Activated naive CD4-positive, alpha-beta T cell treated with anti-CD3 and anti-CD28 coated beads, Interleukin-2, amount 10 ng/mL, durations not matched to agents 7 days and 5 days (primary cell): ENCODE measurements at regions not wholly inside any gene's neighbourhood (a gene's known extent, or its start where the extent isn't known, plus 50 kb on each side); places are given as distances from the start of the nearest gene placed in this dataset.

ENCODE experiments used
- CTCF ChIA-PET: fragments of 350-600 bp; sonication (Branson Sonifier 250); formaldehyde crosslinking; loops from one replicate; lab custom pipeline; 2021; ENCODE audit warnings: antibody characterized with exemption; lab: Charles Lee
- DNase-seq: peaks from one replicate; pipeline ENCODE4 v3.0.0-alpha.2; 2020
- H3K27ac Mint-ChIP-seq: one replicate; pipeline ENCODE4 v1.8.0; 2021; ENCODE audit warnings: mild to moderate bottlenecking, moderate library complexity, mixed read lengths
- H3K27me3 Mint-ChIP-seq: one replicate; pipeline ENCODE4 v1.8.0; 2021; ENCODE audit warnings: mild to moderate bottlenecking, mixed read lengths
- H3K36me3 Mint-ChIP-seq: one replicate; pipeline ENCODE4 v1.8.0; 2021; ENCODE audit warnings: mixed read lengths
- H3K4me1 Mint-ChIP-seq: one replicate; pipeline ENCODE4 v1.8.0; 2021; ENCODE audit warnings: mixed read lengths
- H3K4me3 Mint-ChIP-seq: one replicate; pipeline ENCODE4 v1.8.0; 2021; ENCODE audit warnings: mild to moderate bottlenecking, moderate library complexity, mixed read lengths
- H3K9me3 Mint-ChIP-seq: one replicate; pipeline ENCODE4 v1.8.0; 2021; ENCODE audit warnings: mixed read lengths

GRCh38 chr2:60249879-60250278, 303.6 kb downstream of the BCL11A start:
- Mint-ChIP-seq H3K27me3 (peaks cover 3% of the 10 kb centered on the region), H3K36me3 (no peaks in the 10 kb centered on the region), H3K4me1 (no peaks in the 10 kb centered on the region), H3K9me3 (no peaks in the 10 kb centered on the region), H3K27ac (no peak overlapping the region), H3K4me3 (no peak overlapping the region)
- DNase-seq = no peak
- CTCF ChIA-PET = no interaction called here

- no peak for DNase-seq
- Mint-ChIP-seq H3K4me3 (no peak overlapping the region), H3K36me3 (no peaks in the 10 kb centered on the region), H3K9me3 (no peaks in the 10 kb centered on the region), H3K4me1 (no peaks in the 10 kb centered on the region), H3K27ac (no peak overlapping the region), H3K27me3 (peaks cover 6% of the 10 kb centered on the region)
- CTCF ChIA-PET = no interaction called here
These were observed 306.0 kb downstream of the BCL11A start for GRCh38 chr2:60247471-60247870.

GRCh38 chr2:60246583-60246982, 306.9 kb downstream of the BCL11A start:
- Mint-ChIP-seq H3K9me3 (no peaks in the 10 kb centered on the region), H3K36me3 (no peaks in the 10 kb centered on the region), H3K4me1 (no peaks in the 10 kb centered on the region), H3K4me3 (no peak overlapping the region), H3K27ac (no peak overlapping the region), H3K27me3 (peaks cover 6% of the 10 kb centered on the region)
- CTCF ChIA-PET = no interaction called here
- DNase-seq = no peak

GRCh38 chr2:60234274-60234986, 319.0 kb downstream of the BCL11A start:
- Mint-ChIP-seq H3K4me3 (no peak overlapping the region), H3K27ac (no peak overlapping the region), H3K4me1 (no peaks in the 10 kb centered on the region), H3K36me3 (no peaks in the 10 kb centered on the region), H3K27me3 (no peaks in the 10 kb centered on the region), H3K9me3 (peaks cover 13% of the 10 kb centered on the region)
- CTCF ChIA-PET = no interaction called here
- DNase-seq = no peak

GRCh38 chr2:60230596-60230995, 322.9 kb downstream of the BCL11A start:
- Mint-ChIP-seq H3K27me3 (no peaks in the 10 kb centered on the region), H3K27ac (no peak overlapping the region), H3K4me3 (no peak overlapping the region), H3K9me3 (peaks cover 13% of the 10 kb centered on the region), H3K4me1 (no peaks in the 10 kb centered on the region), H3K36me3 (no peaks in the 10 kb centered on the region)
- CTCF ChIA-PET = no interaction called here
- DNase-seq = no peak

- Mint-ChIP-seq H3K27ac (no peak overlapping the region), H3K9me3 (peaks cover 13% of the 10 kb centered on the region), H3K36me3 (no peaks in the 10 kb centered on the region), H3K4me1 (no peaks in the 10 kb centered on the region), H3K27me3 (no peaks in the 10 kb centered on the region), H3K4me3 (no peak overlapping the region)
- DNase-seq = no peak
- CTCF ChIA-PET = no interaction called here
These were observed 323.4 kb downstream of the BCL11A start for GRCh38 chr2:60230037-60230436.

- no peak for DNase-seq
- Mint-ChIP-seq H3K9me3 (peaks cover 2% of the 10 kb centered on the region), H3K4me3 (no peak overlapping the region), H3K36me3 (no peaks in the 10 kb centered on the region), H3K27me3 (no peaks in the 10 kb centered on the region), H3K27ac (no peak overlapping the region), H3K4me1 (no peaks in the 10 kb centered on the region)
- CTCF ChIA-PET = no interaction called here
These were observed 326.5 kb downstream of the BCL11A start for GRCh38 chr2:60226943-60227342.

GRCh38 chr2:60226191-60226590, 327.3 kb downstream of the BCL11A start:
- CTCF ChIA-PET = no interaction called here
- Mint-ChIP-seq H3K9me3 (no peaks in the 10 kb centered on the region), H3K27ac (no peak overlapping the region), H3K27me3 (no peaks in the 10 kb centered on the region), H3K36me3 (no peaks in the 10 kb centered on the region), H3K4me3 (no peak overlapping the region), H3K4me1 (no peaks in the 10 kb centered on the region)
- no peak for DNase-seq

GRCh38 chr2:60223859-60224258, 329.6 kb downstream of the BCL11A start:
- DNase-seq = no peak
- CTCF ChIA-PET = no interaction called here

GRCh38 chr2:60221098-60221497, 332.4 kb downstream of the BCL11A start:
- no peaks in the 10 kb centered on the region for H3K9me3 Mint-ChIP-seq
- H3K36me3 Mint-ChIP-seq = no peaks in the 10 kb centered on the region
- H3K4me3 Mint-ChIP-seq = no peak overlapping the region
- CTCF ChIA-PET = no interaction called here
- no peaks in the 10 kb centered on the region for H3K27me3 Mint-ChIP-seq
- no peaks in the 10 kb centered on the region for H3K4me1 Mint-ChIP-seq
- no peak for DNase-seq
- no peak overlapping the region for H3K27ac Mint-ChIP-seq

More at GRCh38 chr2:60223859-60224258, 329.6 kb downstream of the BCL11A start:
- Mint-ChIP-seq H3K27me3 (no peaks in the 10 kb centered on the region), H3K9me3 (no peaks in the 10 kb centered on the region), H3K27ac (no peak overlapping the region), H3K4me3 (no peak overlapping the region), H3K4me1 (no peaks in the 10 kb centered on the region), H3K36me3 (no peaks in the 10 kb centered on the region)

GRCh38 chr2:60219536-60219935, 333.9 kb downstream of the BCL11A start:
- Mint-ChIP-seq H3K9me3 (no peaks in the 10 kb centered on the region), H3K4me1 (no peaks in the 10 kb centered on the region), H3K27me3 (no peaks in the 10 kb centered on the region), H3K36me3 (no peaks in the 10 kb centered on the region), H3K4me3 (no peak overlapping the region), H3K27ac (no peak overlapping the region)
- no peak for DNase-seq
- CTCF ChIA-PET = interaction anchor here (0.7 kb wide), 1 partner anchor 363 kb away, joined by 3 read pairs; no protein-coding TSS in a partner anchor

- Mint-ChIP-seq H3K36me3 (no peaks in the 10 kb centered on the region), H3K27ac (no peak overlapping the region), H3K9me3 (no peaks in the 10 kb centered on the region), H3K4me3 (no peak overlapping the region), H3K27me3 (no peaks in the 10 kb centered on the region), H3K4me1 (no peaks in the 10 kb centered on the region)
- CTCF ChIA-PET = interaction anchor here (0.6 kb wide), 1 partner anchor 66 kb away, joined by 3 read pairs; no protein-coding TSS in a partner anchor
- no peak for DNase-seq
These were observed 336.9 kb downstream of the BCL11A start for GRCh38 chr2:60216452-60216995.

GRCh38 chr2:60215386-60215901, 338.0 kb downstream of the BCL11A start:
- CTCF ChIA-PET = no interaction called here
- H3K9me3 Mint-ChIP-seq = no peaks in the 10 kb centered on the region
- no peaks in the 10 kb centered on the region for H3K4me1 Mint-ChIP-seq
- DNase-seq = no peak
- no peak overlapping the region for H3K4me3 Mint-ChIP-seq
- no peaks in the 10 kb centered on the region for H3K36me3 Mint-ChIP-seq
- H3K27me3 Mint-ChIP-seq = no peaks in the 10 kb centered on the region
- no peak overlapping the region for H3K27ac Mint-ChIP-seq

GRCh38 chr2:60214626-60214875, 338.9 kb downstream of the BCL11A start:
- Mint-ChIP-seq H3K36me3 (no peaks in the 10 kb centered on the region), H3K27me3 (no peaks in the 10 kb centered on the region), H3K4me1 (no peaks in the 10 kb centered on the region), H3K27ac (no peak overlapping the region), H3K9me3 (no peaks in the 10 kb centered on the region), H3K4me3 (no peak overlapping the region)
- no peak for DNase-seq
- CTCF ChIA-PET = no interaction called here

- Mint-ChIP-seq H3K27me3 (no peaks in the 10 kb centered on the region), H3K4me3 (no peak overlapping the region), H3K4me1 (no peaks in the 10 kb centered on the region), H3K36me3 (no peaks in the 10 kb centered on the region), H3K9me3 (no peaks in the 10 kb centered on the region), H3K27ac (no peak overlapping the region)
- CTCF ChIA-PET = no interaction called here
- no peak for DNase-seq
These were observed 339.4 kb downstream of the BCL11A start for GRCh38 chr2:60213865-60214625.
